ENCODE measurements at regions not wholly inside any gene's neighbourhood (a gene's known extent, or its start where the extent isn't known, plus 50 kb on each side); places are given as distances from the start of the nearest gene placed in this dataset.

- TF ChIP-seq CTCF (IDR thresholded peaks at IDR 0.05) (no peak), POLR2A (IDR thresholded peaks at IDR 0.05) (no peak), EP300 (IDR thresholded peaks at IDR 0.05) (no peak), POLR2AphosphoS5 (IDR thresholded peaks at IDR 0.05) (no peak)
These were observed 224.7 kb upstream of the SATB1 start for GRCh38 chr3:18649666-18650363.

Data from suprapubic skin (tissue), 4 donors.